GM21786 (cell line): ENCODE measurements at regions not wholly inside any gene's neighbourhood (a gene's known extent, or its start where the extent isn't known, plus 50 kb on each side); places are given as distances from the start of the nearest gene placed in this dataset.
"Not testable (repeated sequence)": the region's sequence is repeated elsewhere in the genome, so short reads cannot be mapped to it uniquely, and the experiment has no call there.

Experiments
- ATAC-seq: cut with Tn5 transposase; IDR thresholded peaks from one replicate; pipeline ENCODE4 v1.9.1; 2021; ENCODE audit not compliant: unreplicated experiment

DNA sequence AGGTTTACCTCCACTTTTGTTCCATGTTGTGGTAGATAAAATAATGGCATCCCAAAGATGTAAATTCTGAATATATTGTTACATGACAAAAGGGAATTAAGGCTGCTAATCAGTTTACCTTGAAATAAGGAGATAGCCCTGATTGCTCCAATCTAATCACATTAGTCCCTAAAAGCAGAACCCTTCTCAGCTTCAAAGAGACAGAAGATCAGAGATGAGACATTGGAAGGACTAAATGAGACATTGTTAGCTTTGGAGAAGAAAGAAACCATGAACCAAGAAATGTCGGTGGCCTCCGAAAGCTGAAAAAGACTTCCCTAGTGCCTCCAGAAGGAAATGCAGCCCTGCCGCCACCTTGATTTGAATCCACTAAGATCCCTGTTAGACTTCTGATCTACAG lies 82.8 kb upstream of the PARP8 start:
- no peak for ATAC-seq

DNA sequence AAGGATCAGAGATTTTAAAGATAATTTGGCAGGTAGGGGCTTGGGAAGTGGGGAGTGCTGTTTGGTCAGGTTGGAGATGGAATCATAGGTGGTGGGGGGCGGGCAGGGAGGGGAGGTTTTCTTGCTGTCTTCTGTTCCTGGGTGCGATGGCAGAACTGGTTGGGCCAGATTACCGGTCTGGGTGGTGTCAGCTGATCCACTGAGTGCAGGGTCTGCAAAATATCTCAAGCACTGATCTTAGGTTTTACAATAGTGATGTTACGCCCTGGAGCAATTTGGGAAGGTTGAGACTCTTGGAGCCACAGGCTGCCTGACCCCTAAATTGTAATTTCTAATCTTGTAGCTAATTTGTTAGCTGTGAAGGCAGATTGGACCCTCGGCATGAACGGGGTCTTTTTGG lies 78.0 kb upstream of the PARP8 start:
- not testable (repeated sequence) for ATAC-seq

DNA sequence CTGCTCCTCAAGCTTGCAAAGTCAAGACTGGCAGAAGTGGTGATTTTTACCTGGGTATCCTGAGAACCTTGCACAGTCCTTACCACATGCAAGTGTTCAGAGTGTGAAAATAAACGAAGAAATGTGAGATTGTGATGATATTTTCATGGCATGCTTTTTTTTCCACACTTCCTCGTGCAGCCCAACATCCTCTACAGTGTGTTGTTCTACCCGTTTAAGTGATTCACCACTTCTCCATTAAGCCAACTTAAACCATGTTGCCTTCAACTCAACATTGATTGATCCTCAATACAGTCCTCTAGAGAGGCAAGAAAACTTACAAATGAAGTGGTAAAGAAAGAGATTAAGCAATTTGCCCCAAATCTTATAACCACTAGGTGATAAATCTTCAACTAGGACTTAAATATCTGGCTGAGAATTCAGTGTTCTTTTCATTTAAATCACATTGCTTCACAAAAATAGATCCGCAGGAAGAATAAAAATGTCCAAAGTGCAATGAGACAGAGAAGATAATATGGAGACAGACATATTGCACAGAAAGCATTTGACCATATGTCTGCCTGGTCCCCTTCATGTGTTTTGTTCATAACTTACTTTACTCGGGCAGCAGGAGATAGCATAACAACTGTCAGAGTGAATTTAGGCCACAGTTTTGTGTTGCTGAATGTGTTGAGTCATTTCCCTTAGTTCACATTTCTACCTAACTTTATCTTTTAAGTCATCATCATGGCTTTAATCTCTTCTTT lies 75.8 kb upstream of the PARP8 start:
- not testable (repeated sequence) for ATAC-seq

DNA sequence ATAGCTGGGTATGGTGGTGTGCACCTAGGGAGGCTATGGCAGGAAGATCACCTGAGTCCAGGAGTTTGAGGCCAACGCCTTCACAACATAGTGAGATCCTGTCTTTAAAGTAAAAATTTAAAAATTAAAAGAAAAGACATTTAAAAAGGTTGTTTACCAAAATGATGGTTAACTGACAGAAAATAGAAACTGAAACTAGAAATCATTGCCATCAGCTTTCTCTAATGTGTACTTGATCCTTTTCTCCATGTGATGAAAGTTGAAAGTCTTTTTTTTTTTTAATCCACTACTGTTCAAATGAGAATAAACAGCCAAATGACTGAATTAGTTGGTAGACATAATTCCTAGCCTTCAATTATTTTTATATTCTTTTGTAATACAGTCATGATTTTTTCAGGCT lies 75.1 kb upstream of the PARP8 start:
- not testable (repeated sequence) for ATAC-seq

DNA sequence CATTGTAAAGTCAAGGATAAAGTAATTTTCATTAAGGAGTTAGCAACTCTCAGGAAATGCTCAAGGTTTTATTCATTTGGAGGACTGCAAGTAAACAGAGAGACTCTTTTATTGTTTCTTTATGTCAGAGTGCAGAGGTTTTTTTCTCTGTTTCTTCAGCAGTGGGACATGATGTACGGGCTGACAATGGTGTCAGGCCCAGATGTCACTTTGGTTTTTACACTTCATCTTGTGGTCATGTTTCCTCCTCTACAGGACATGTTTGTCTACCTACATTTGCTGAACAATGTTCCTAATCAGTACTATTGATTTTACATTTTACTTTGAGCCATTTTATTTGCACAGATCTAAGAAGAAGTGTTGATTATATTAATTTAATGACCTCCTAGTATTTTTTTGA lies 72.8 kb upstream of the PARP8 start:
- no peak for ATAC-seq

DNA sequence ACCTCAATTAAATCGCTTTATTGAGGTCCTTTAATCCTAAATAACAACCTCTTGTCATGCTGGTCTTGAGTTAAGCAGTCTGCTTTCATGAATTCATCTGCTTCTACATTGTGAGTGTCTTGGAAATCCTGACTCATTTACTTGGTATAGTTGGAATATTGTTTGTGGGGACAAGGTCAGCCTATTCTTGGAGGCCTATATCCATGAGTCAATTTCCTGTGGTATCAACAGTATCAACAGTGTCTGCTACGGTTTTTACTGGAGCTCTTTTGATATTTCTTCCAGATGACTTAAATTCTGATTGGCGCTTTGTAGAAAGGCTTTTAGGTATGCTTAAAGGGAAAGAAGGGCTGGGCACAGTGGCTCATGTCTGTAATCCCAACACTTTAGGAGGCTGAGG lies 71.2 kb upstream of the PARP8 start:
- ATAC-seq = no peak

DNA sequence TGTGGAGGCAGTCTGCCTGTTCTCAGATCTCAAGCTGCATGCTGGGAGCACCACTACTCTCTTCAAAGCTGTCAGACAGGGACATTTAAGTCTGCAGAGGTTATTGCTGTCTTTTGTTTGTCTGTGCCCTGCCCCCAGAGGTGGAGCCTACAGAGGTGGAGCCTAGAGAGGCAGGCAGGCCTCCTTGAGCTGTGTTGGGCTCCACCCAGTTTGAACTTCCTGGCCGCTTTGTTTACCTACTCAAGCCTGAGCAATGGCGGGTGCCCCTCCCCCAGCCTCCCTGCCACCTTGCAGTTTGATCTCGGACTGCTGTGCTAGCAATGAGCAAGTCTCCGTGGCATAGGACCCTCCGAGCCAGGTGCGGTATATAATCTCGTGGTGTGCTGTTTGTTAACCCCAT lies 64.9 kb upstream of the PARP8 start:
- ATAC-seq = not testable (repeated sequence)

DNA sequence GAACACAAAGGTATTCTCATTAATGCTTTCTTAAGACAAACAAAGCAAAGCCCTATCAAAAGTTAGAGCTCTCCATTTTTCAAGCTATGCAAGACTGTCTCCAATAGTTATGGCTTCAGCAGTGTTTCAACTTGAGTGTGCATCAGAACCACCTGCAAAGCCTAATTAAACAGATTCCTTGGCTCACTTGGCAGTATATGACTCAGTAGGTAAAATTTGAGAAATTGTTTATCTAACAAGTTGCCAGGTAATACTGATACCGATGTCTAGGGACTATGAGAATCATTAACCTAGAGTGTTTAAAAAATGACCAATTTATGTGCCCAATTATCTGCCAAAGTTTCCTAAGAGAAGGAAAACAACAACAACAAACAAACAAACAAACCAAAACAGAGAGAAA lies 60.3 kb upstream of the PARP8 start:
- ATAC-seq = no peak

DNA sequence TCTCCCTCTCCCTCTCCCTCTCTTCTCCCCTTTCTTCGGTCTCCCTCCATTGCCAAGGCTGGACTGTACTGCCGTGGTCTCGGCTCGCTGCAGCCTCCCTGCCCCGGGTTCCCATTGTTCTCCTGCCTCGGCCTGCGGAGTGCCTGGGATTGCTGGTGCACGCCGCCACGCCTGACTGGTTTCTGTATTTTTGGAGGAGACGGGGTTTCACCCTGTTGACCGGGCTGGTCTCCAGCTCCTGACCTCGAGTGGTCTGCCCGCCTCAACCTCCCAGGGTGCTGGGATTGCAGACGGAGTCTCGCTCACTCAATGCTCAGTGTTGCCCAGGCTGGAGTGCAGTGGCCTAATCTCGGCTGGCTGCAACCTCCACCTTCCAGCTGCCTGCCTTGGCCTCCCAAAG lies 59.0 kb upstream of the PARP8 start:
- not testable (repeated sequence) for ATAC-seq

DNA sequence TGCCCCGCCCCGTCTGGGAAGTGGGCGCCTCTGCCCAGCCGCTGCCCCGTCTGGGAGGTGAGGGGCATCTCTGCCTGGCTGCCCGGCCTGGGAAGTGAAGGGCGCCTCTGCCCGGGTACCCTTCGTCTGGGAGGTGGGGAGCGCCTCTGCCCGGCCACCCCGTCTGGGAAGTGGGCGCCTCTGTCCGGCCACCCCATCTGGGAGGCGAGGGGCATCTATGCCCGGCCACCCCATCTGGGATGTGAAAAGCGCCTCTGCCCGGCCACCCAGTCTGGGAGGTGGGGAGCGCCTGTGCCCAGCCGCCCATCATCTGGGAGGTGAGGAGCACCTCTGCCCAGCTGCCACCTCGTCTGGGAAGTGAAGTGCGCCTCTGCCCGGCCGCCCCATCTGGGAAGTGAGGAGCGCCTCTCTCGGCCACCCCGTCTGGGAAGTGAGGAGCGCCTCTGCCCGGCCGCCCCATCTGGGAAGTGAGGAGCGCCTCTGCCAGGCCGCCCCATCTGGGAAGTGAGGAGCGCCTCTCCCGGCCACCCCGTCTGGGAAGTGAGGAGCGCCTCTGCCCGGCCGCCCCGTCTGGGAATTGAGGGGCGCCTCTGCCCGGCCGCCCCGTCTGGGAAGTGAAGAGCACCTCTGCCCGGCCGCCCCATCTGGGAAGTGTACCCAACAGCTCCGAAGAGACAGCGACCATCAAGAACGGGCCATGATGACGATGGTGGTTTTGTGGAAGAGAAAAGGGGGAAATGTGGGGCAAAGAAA lies 58.3 kb upstream of the PARP8 start:
- not testable (repeated sequence) for ATAC-seq

DNA sequence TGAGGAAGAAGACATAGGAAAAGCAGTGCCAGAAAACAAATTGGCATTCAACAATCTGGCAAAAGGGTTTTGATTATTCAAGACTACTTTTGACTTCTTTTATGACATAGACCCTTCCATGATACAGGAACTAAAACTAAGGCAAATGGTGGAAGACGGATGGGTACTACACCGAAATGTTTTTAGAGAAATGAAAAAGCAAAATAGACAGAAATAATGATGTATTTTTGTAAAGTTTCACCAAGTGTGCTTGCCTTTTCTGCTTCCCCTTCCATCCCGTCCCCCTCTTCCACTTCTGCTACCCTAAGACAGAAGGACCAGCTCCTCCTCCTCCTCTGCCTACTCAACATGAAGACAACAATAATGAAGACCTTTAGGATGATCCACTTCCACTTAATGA lies 53.4 kb upstream of the PARP8 start:
- ATAC-seq = not testable (repeated sequence)
